ENCODE measurements at regions not wholly inside any gene's neighbourhood (a gene's known extent, or its start where the extent isn't known, plus 50 kb on each side); places are given as distances from the start of the nearest gene placed in this dataset.

DNA sequence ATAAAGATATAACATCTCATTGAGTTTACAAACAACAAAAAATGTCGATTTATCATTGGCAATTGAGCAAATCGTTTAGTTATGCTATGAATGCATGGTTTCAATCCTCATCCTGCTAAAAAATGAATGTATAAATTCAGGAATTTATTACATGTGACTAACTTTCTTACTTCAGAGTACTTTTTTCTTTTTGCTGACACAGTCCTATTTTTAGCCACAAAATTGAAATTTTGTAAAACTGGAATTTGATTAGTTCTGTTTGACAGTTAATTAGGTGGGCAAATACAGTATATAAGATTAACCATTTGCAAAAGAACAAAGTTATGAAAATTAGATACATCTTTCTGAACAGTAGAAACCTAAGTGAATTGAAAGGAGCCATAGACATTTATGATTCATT, 925.0 kb upstream of the CHORDC1 start:
- TF ChIP-seq POLR2A (IDR thresholded peaks at IDR 0.05): no peak
- TF ChIP-seq, protein P1, sequence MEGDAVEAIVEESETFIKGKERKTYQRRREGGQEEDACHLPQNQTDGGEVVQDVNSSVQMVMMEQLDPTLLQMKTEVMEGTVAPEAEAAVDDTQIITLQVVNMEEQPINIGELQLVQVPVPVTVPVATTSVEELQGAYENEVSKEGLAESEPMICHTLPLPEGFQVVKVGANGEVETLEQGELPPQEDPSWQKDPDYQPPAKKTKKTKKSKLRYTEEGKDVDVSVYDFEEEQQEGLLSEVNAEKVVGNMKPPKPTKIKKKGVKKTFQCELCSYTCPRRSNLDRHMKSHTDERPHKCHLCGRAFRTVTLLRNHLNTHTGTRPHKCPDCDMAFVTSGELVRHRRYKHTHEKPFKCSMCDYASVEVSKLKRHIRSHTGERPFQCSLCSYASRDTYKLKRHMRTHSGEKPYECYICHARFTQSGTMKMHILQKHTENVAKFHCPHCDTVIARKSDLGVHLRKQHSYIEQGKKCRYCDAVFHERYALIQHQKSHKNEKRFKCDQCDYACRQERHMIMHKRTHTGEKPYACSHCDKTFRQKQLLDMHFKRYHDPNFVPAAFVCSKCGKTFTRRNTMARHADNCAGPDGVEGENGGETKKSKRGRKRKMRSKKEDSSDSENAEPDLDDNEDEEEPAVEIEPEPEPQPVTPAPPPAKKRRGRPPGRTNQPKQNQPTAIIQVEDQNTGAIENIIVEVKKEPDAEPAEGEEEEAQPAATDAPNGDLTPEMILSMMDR (IDR thresholded peaks at IDR 0.05 in 4 of 5, conservative IDR thresholded peaks at IDR 0.05 in 1 of 5): no peak
